ENCODE measurements at regions not wholly inside any gene's neighbourhood (a gene's known extent, or its start where the extent isn't known, plus 50 kb on each side); places are given as distances from the start of the nearest gene placed in this dataset.

- H3K9me3 ChIP-seq (ENCODE audit: insufficient read depth in 2 of 2, low read depth in 1 of 2, low read length in 1 of 2), result no peaks in the 10 kb centered on the region
- H4K20me1 ChIP-seq (replicated peaks in 1 of 2; ENCODE audit: control insufficient read depth in 1 of 2, insufficient read depth in 2 of 2, low read length in 2 of 2), result no peaks in the 10 kb centered on the region
- no peak overlapping the region for H4K8ac ChIP-seq (ENCODE audit: extremely low read depth, insufficient read depth, low read length)
- no peaks in the 10 kb centered on the region for H3K4me1 ChIP-seq (replicated peaks in 1 of 4; ENCODE audit: control insufficient read depth in 3 of 4, insufficient read depth in 4 of 4, low read length in 3 of 4)
- POLR2A ChIA-PET (ENCODE audit: partially characterized antibody), result no interaction called here
- H3K23me2 ChIP-seq (ENCODE audit: low read depth, low read length), result no peaks in the 10 kb centered on the region
- no peak overlapping the region for H3K56ac ChIP-seq (replicated peaks; ENCODE audit: insufficient read length, low read depth, low read length)
- CTCF ChIA-PET (ENCODE audit: partially characterized antibody), result no interaction called here
- TF ChIP-seq CREB1 (IDR thresholded peaks at IDR 0.05) (no peak), SP2 (IDR thresholded peaks at IDR 0.05; ENCODE audit: low read length) (no peak), NRF1 (IDR thresholded peaks at IDR 0.05; ENCODE audit: low read depth, low read length) (no peak), ATF3 (IDR thresholded peaks at IDR 0.05; ENCODE audit: insufficient read depth, low read depth, low read length) (no peak), KDM1A (IDR thresholded peaks at IDR 0.05; ENCODE audit: borderline replicate concordance, low read length) (no peak), CHD2 (IDR thresholded peaks at IDR 0.05; ENCODE audit: low read length) (no peak), PHF8 (conservative IDR thresholded peaks at IDR 0.05; ENCODE audit: low read depth, low read length) (no peak)
- H2BK5ac ChIP-seq (ENCODE audit: low read depth, low read length), result no peak overlapping the region
- H3K27me3 ChIP-seq (replicated peaks in 1 of 4; ENCODE audit: control insufficient read depth in 3 of 4, extremely low read depth in 1 of 4, insufficient read depth in 3 of 4, low read length in 3 of 4), result no peaks in the 10 kb centered on the region
- no peak overlapping the region for H2AFZ ChIP-seq (ENCODE audit: low read length)
- no peak overlapping the region for H2AK5ac ChIP-seq (ENCODE audit: low read depth, low read length)
- no peak overlapping the region for H3K23ac ChIP-seq (ENCODE audit: insufficient read length)
- no peaks in the 10 kb centered on the region for H3K79me1 ChIP-seq (ENCODE audit: low read depth, low read length)
- no peak overlapping the region for H4K5ac ChIP-seq (ENCODE audit: insufficient read length, low read depth, low read length)
- H4K91ac ChIP-seq (replicated peaks; ENCODE audit: insufficient read length, low read length), result no peak overlapping the region
- H3K4me2 ChIP-seq (ENCODE audit: insufficient read depth in 1 of 2, low read depth in 2 of 2, low read length in 2 of 2), result no peak overlapping the region
- no peak overlapping the region for H3K4ac ChIP-seq (replicated peaks; ENCODE audit: insufficient read length, low read depth, low read length)
- no peaks in the 10 kb centered on the region for H3K36me3 ChIP-seq (ENCODE audit: control insufficient read depth in 2 of 4, insufficient read depth in 4 of 4, low read length in 3 of 4)
- no peak overlapping the region for H2BK20ac ChIP-seq (ENCODE audit: low read length)
- no peaks in the 10 kb centered on the region for H3K79me2 ChIP-seq (ENCODE audit: control insufficient read depth in 1 of 2, insufficient read depth in 2 of 2, low read length in 2 of 2)
- no peak overlapping the region for H3K9ac ChIP-seq (replicated peaks in 1 of 4; ENCODE audit: extremely low read depth in 1 of 4, low read depth in 3 of 4, low read length in 3 of 4)
- H3K18ac ChIP-seq (ENCODE audit: extremely low read depth, low read length), result no peak overlapping the region
- no peak overlapping the region for H3K27ac ChIP-seq (ENCODE audit: low read depth, low read length)
- no peak for DNase-seq (ENCODE audit: low read depth in 1 of 2, low spot score in 2 of 2)
- H3K4me3 ChIP-seq (ENCODE audit: extremely low read depth in 1 of 4, insufficient read depth in 2 of 4, low read depth in 3 of 4, low read length in 4 of 4), result no peak overlapping the region
- no peak overlapping the region for H2BK15ac ChIP-seq (ENCODE audit: low read length)
- H2BK120ac ChIP-seq (replicated peaks; ENCODE audit: low read depth, low read length), result no peak overlapping the region
- no peak for FAIRE-seq
- H2BK12ac ChIP-seq (ENCODE audit: low read depth, low read length), result no peak overlapping the region
- H3K14ac ChIP-seq (ENCODE audit: insufficient read length), result no peak overlapping the region
These were observed 152.8 kb upstream of the LYPLAL1 start for GRCh38 chr1:219020846-219021245.
